ENCODE measurements at regions not wholly inside any gene's neighbourhood (a gene's known extent, or its start where the extent isn't known, plus 50 kb on each side); places are given as distances from the start of the nearest gene placed in this dataset.
"Not testable (repeated sequence)": the region's sequence is repeated elsewhere in the genome, so short reads cannot be mapped to it uniquely, and the experiment has no call there.

DNA sequence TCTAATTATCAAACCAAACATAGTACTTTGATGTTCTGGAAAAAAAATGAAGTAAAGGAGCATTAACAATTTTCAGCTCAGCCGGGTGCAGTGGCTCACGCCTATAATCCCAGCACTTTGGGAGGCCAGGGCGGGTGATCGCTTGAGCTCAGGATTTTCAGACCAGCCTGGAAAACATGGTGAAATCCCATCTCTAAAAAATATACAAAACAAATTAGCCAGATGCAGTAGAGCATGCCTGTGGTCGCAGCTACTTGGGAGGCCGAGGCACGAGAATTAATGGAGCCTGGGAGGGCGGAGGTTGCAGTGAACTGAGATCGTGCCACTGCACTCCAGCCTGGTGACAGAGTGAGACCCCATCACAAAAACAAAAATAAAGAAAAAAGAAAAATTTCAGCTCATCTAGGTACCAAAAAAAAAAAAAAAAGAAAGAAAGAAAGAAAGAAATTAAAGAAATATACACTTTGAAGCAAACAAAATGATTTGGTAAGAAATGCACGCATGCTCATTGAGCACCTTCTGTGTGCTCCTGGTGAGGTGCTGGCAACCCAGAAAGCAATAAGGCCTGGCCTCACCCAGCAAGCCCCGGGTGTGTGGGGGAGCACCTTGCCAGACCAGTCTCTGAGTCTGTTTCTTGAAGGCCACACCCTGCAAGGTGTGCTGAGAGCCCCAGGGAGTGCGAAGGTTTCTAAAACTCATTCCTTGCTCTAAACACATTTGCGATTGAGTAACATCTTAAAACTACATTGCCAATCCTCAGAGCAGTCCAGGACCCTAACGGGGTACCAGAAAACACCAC lies 133.5 kb downstream of the TFCP2L1 start:
- DNase-seq: no peak

DNA sequence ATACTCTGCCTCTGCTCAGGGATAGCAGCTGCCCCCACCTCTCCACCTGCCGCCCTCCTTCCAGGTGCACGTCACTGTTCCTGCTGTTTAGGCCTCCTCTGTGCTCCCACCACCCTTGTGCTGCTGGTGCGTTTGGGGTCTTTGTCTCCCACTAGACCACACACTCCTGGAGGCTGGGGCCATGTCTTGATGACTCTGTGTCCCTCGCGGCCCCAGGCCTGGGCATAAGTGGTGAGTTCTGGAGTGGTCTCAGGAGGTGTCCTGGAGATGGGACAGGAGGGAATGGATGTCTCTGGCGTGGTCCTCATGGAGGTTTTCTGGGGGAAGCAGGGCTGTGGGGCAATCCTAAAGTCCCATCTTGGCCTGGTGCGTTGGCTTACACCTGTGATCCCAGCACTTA lies 132.1 kb downstream of the TFCP2L1 start:
- DNase-seq: no peak

DNA sequence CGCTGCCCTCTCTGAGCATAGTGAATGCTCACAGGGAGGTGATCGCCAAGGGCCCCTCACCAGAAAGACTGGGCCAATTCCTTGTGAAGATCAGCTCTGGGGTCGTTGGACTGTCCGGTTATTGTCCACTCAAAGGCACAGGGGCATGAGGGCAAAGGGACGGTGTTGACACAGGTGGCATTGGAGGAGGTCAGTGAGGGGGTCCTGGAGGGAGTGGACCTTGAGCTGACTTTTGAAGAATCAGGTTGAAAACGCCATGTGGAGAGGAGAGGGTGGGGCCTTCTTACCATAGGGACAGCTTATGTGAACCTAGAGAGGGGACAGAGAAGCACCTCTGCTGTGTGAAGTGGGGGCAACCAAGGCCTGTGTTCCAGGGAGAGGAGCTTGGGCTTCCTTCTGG lies 131.5 kb downstream of the TFCP2L1 start:
- no peak for DNase-seq

DNA sequence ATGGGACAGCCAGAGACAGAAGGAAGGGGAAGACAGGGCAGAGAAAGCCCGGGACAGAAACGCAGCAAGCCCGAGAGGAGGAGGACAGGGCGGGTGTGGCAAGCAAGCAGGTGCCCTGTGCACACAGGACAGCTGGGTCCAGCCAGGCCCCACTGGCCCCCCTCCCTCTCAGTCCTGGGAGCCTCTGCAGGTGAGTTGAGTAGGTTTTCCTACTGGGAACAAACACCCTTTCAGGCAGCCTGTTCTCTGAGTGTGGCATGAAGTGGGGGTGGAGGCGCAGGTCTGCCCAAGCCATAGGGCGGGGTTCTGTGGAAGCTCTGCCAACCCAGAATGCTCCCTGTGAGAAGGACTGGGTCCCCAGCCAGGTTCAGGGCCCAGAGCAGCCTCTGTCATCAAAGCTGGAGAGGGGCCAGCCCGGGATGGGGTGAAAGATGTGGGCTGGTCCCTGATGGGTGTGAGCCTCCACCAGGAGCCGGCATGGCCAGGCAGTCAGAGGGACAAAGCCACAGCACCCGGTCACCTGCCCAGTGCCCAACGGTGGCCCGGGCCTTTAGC lies 129.4 kb downstream of the TFCP2L1 start:
- DNase-seq: no peak

DNA sequence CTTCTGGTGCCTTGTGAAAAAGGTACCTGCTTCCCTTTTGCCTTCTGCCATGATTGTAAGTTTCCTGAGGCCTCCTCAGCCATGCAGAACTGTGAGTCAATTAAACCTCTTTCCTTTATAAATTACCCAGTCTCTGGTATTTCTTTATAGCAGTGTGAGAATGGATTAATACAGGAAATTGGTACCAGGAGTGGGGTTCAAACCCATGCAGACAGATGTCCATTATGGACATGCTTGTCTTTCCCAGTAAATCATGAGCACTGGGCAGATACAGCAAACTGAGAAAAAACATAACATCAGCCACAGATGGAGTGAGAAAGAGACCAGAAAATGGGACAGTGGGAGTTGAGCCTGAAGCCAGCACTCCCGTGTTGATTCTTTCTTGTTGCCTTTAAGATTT lies 127.5 kb downstream of the TFCP2L1 start:
- DNase-seq: not testable (repeated sequence)

DNA sequence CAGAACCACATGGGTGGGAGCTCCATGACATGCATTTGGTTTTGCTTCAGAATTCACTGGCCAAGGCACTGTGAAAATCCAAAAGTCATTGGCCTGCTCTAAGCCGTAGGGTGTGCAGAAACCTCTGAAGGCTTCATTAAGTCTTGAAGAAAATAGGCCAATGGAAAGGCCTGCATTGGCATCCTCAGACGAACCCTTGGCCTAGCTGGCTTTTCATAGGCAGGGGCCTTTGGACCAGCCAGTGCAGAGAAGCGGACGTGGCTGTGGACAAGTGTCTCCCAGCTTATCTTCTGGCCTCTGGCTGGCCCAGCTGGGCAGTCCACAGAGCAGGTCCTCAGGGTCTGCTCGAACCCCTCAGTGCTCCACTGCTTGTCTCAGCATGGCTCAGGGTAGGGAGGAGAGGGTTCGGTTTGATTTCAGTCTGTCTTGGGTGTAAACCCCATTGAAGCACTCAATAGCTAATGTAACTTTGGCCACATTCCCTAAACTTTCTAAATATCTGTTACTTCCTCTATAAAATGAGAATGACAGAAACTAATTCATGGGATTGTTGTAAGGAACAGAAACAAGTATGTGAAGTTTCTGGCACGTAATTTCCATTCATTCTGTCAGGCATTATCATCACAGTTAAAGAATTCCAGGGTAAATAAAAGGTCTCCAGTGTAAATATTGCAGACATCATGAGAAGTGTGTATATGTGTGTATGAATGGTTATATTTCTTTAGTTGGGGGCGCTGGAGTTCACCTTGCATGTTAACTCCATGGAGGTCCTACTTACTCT lies 125.5 kb downstream of the TFCP2L1 start:
- no peak for DNase-seq

DNA sequence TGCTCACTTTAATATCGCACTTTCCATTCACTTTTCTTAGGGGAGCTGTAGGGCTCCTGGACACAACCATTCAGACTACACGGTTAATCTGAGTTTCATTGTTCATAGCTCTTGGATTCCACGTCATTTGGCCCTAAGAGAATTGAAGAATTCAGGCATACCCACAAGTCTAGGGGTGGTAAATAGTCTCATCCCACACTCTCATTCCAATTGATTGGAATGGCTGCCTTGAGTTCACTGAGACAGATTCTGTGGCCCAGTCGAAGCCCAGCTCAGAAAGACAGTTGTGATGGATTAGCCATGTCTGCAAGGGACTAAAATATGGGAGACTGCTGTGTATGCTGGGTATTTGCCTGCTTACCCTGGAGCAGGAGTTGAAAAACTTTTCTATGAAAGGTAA lies 124.6 kb downstream of the TFCP2L1 start:
- no peak for DNase-seq

DNA sequence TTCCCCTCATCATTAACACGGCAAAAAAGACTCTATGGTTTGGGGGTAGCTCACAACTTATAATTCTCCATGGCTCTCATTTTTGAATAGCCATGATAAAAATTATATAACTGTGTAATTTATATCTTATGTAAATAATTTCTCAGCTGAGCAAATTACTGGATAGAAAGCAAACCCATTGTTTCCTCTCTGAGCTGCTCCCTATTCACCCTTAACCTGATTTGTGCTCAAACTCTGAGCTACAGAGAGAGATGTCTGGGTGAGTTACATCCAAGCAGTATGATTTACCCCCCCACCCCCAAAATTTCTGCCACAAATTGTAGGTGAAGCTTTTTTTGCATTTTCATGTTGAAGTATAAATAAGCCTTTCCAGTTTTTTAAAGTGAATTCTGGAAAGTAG lies 123.7 kb downstream of the TFCP2L1 start:
- no peak for DNase-seq

DNA sequence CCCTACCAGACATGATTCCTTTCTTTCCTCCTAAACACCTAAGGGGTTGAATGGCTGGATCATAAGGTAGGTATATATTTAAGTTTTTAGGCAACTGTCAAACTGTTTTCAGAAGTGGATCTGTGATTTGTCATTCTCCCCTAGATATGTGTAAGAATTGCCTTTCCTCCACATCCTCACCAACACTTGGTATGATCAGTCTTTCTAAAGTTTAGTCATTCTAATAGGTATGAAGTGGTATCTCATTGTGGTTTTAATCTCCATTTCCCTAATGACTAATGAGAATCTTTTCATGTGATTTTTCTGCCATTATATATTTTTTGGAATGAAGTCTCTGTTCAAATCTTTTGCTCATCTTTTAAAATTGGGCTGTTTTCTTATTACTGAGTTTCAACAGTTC lies 122.1 kb downstream of the TFCP2L1 start:
- no peak for DNase-seq

DNA sequence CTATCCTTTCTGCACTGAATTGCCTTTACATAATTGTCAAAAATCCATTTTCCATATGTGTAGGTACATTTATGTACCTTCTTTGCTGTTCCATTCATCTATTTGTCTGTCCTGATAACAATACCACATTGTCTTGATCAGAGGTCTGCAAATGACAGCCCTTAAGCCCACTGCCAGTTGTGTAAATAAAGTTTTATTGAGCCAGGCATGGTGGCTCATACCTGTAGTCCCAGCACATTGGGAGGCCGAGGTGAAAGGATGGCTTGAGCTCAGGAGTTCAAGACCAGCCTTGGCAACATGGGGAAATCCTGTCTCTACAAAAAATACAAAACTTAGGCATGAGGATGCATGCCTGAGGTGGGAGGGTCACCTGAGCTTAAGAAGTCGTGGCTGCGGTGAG lies 121.0 kb downstream of the TFCP2L1 start:
- DNase-seq: no peak

DNA sequence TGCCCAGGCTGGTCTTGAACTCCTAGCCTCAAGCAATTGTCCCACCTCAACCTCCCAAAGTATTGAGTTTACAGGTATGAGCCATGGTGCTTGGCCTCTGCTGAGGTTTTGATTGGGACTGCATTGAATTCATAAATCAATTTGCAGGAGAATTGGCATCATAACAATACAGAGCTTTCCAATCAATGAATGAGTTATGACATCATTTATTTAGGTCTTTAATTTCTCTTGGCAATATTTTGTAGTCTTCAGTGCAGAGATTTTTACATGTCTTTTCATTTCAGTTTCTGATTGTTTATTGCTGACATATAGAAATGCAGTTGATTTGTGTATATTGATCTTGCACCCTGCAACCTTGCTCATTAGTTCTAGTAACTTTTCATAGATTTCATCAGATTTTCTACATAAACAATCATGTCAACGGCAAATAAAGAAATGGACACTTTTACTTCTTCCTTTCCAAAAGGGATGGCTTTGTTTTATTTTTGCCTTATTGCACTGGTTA lies 119.9 kb downstream of the TFCP2L1 start:
- DNase-seq: no peak
